DOHH2 (cell line): ENCODE measurements at regions not wholly inside any gene's neighbourhood (a gene's known extent, or its start where the extent isn't known, plus 50 kb on each side); places are given as distances from the start of the nearest gene placed in this dataset.

Experiments
- H3F3A ChIP-seq: fragments of 200-600 bp; sonication (generic), shearing (Covaris generic); 2 replicates; pipeline ENCODE4 v1.6.0; 2016; ENCODE audit warnings: antibody characterized with exemption, mild to moderate bottlenecking; ENCODE audit not compliant: control insufficient read depth, insufficient read depth
- H3K27ac ChIP-seq: fragments of 200-600 bp; sonication (generic); 2 replicates; pipeline ENCODE4 v1.5.1; 2014; ENCODE audit warnings: low read depth, mild to moderate bottlenecking, low read length, moderate library complexity
- H3K27me3 ChIP-seq: fragments of 200-600 bp; sonication (generic); 2 replicates; pipeline ENCODE4 v1.6.1; 2014; ENCODE audit warnings: mild to moderate bottlenecking, low read length, mixed read lengths; ENCODE audit not compliant: control insufficient read depth
- H3K36me3 ChIP-seq: fragments of 200-600 bp; sonication (generic); 2 replicates; pipeline ENCODE4 v1.6.1; 2014; ENCODE audit warnings: mild to moderate bottlenecking, low read length, moderate library complexity, mixed read lengths; ENCODE audit not compliant: control insufficient read depth
- H3K4me1 ChIP-seq: fragments of 200-600 bp; sonication (generic); 2 replicates; pipeline ENCODE4 v1.6.1; 2014; ENCODE audit warnings: mild to moderate bottlenecking, low read length, mixed read lengths; ENCODE audit not compliant: control insufficient read depth
- H3K4me2 ChIP-seq: fragments of 200-600 bp; sonication (generic); 2 replicates; pipeline ENCODE4 v1.6.0; 2014; ENCODE audit warnings: mild to moderate bottlenecking, low read length, moderate library complexity
- H3K4me3 ChIP-seq: fragments of 200-600 bp; sonication (generic); 2 replicates; pipeline ENCODE4 v1.5.1; 2014; ENCODE audit warnings: mild to moderate bottlenecking, low read length, mixed read lengths
- H3K79me2 ChIP-seq: fragments of 200-600 bp; sonication (generic); 2 replicates; pipeline ENCODE4 v1.6.1; 2014; ENCODE audit warnings: mild to moderate bottlenecking, low read length, mixed read lengths; ENCODE audit not compliant: control insufficient read depth
- H3K9me2 ChIP-seq: fragments of 200-600 bp; sonication (generic); replicated peaks from 2 replicates; pipeline ENCODE4 v1.6.1; 2014; ENCODE audit warnings: mild to moderate bottlenecking, low read length, mixed read lengths; ENCODE audit not compliant: control insufficient read depth
- H3K9me3 ChIP-seq: fragments of 200-600 bp; sonication (generic); 2 replicates; pipeline ENCODE4 v1.6.1; 2014; ENCODE audit warnings: antibody characterized with exemption, low read length, mixed read lengths; ENCODE audit not compliant: control insufficient read depth, insufficient read depth
- H4K20me1 ChIP-seq: fragments of 200-600 bp; sonication (generic); 2 replicates; pipeline ENCODE4 v1.6.0; 2014; ENCODE audit warnings: low read depth, mild to moderate bottlenecking, antibody characterized with exemption, low read length, moderate library complexity; ENCODE audit not compliant: control insufficient read depth, insufficient read depth
- CTCF ChIP-seq: fragments of 200-600 bp; sonication (generic); IDR thresholded peaks from one replicate; pipeline ENCODE4 v1.5.1; 2014; ENCODE audit warnings: antibody characterized with exemption, mild to moderate bottlenecking, low read depth, low read length; ENCODE audit not compliant: poor library complexity, severe bottlenecking
- EZH2phosphoT487 ChIP-seq: fragments of 200-600 bp; sonication (generic); IDR thresholded peaks from 2 replicates; pipeline ENCODE4 v1.6.1; 2017; ENCODE audit warnings: borderline replicate concordance, mild to moderate bottlenecking, antibody characterized with exemption, low read length, moderate library complexity, mixed read lengths

DNA sequence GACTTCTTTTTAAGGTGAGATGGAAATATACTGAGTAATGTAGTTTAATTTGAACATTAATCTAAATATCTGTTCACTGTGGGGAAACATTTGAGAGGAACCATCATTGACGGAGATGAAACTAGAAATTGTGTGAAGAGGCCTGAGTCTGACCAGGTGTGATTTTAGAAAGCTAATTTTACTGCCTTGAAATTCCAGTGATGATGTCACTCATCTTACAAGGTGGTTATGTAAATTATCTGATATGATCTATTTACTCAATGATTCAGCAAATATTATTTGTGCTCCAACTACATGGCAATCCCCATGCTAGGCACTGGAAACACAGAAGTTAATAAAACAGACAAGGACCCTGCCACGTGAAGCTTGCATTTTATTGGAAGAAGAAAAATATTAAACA, 435.7 kb upstream of the DCN start:
- H3K79me2 ChIP-seq: no peaks in the 10 kb centered on the region
- H3K9me2 ChIP-seq: no peaks in the 10 kb centered on the region
- TF ChIP-seq CTCF: no peak
- TF ChIP-seq EZH2phosphoT487: no peak
- H3K4me2 ChIP-seq: no peak overlapping the region
- no peak overlapping the region for H3K4me3 ChIP-seq
- H3K9me3 ChIP-seq: no peaks in the 10 kb centered on the region
- H3K36me3 ChIP-seq: no peaks in the 10 kb centered on the region
- no peaks in the 10 kb centered on the region for H3K4me1 ChIP-seq
- H3F3A ChIP-seq: no peaks in the 10 kb centered on the region
- no peaks in the 10 kb centered on the region for H4K20me1 ChIP-seq
- H3K27me3 ChIP-seq: no peaks in the 10 kb centered on the region
- H3K27ac ChIP-seq: no peak overlapping the region

GRCh38 chr12:91617818-91618217, 435.2 kb upstream of the DCN start:
- no peak for TF ChIP-seq EZH2phosphoT487
- no peak for TF ChIP-seq CTCF
- no peak overlapping the region for H3K4me2 ChIP-seq
- H4K20me1 ChIP-seq: no peaks in the 10 kb centered on the region
- H3K27me3 ChIP-seq: no peaks in the 10 kb centered on the region
- no peaks in the 10 kb centered on the region for H3K4me1 ChIP-seq
- H3F3A ChIP-seq: no peaks in the 10 kb centered on the region
- no peaks in the 10 kb centered on the region for H3K79me2 ChIP-seq
- H3K27ac ChIP-seq: no peak overlapping the region
- no peak overlapping the region for H3K4me3 ChIP-seq
- H3K36me3 ChIP-seq: no peaks in the 10 kb centered on the region
- H3K9me2 ChIP-seq: no peaks in the 10 kb centered on the region
- H3K9me3 ChIP-seq: no peaks in the 10 kb centered on the region

DNA sequence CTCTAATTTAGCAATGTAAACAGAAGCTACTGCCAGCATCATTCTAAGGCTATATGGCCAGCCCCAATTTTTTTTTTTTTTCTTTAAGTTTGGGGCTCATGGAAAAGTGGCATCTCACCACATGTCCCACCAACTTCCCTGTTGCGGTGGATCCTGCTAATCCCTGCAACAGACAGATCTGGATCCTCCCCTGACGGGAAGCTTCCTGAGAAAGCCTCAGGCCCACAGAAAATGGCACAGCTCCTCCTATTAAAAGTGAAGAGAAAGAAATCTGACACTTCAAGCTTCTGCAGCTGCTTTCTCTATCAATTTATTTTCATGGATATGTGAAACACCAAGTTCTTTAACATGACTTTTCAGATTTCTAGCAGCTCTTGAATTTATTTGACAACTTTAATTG, 433.8 kb upstream of the DCN start:
- TF ChIP-seq EZH2phosphoT487 (no peak), CTCF (no peak)
- Histone ChIP-seq H3K36me3 (no peaks in the 10 kb centered on the region), H3K4me1 (no peaks in the 10 kb centered on the region), H3K4me3 (no peak overlapping the region), H3K4me2 (no peak overlapping the region), H3K9me2 (no peaks in the 10 kb centered on the region), H3K79me2 (no peaks in the 10 kb centered on the region), H4K20me1 (no peaks in the 10 kb centered on the region), H3F3A (no peaks in the 10 kb centered on the region), H3K27ac (no peak overlapping the region), H3K27me3 (no peaks in the 10 kb centered on the region), H3K9me3 (no peaks in the 10 kb centered on the region)
